Pancreas (tissue), 10 donors: ENCODE measurements at regions not wholly inside any gene's neighbourhood (a gene's known extent, or its start where the extent isn't known, plus 50 kb on each side); places are given as distances from the start of the nearest gene placed in this dataset.

Experiments used
- ATAC-seq, 4 donors: fragments of 200-7000 bp; cut with Tn5 transposase; one replicate each; pipeline versions ENCODE4 v1.8.0 to v1.9.1; 2020; ENCODE audit warnings: mild to moderate bottlenecking in 4 of 4, moderate library complexity in 4 of 4
- DNase-seq, 6 donors: peaks; one replicate each; pipeline ENCODE4 v3.0.0-alpha.2; 2020
- FAIRE-seq: peaks from 2 replicates; lab custom pipeline; 2012; peaks lifted over from hg19 to GRCh38; lab: Jason Lieb, UNC
- H3K27ac ChIP-seq, 4 donors: fragments of 200-600 bp; sonication (generic); 1 replicate in 3 of 4; 2 replicates in 1 of 4; pipeline versions ENCODE4 v1.5.0 to v1.8.0; 2020
- H3K27me3 ChIP-seq, 4 donors: fragments of 200-600 bp; one replicate each; pipeline ENCODE4 v1.8.0; 2021
- H3K36me3 ChIP-seq, 3 donors: fragments of 200-600 bp; sonication (generic) in 1 of 3; one replicate each; pipeline versions ENCODE4 v1.5.0 to v1.8.0; 2020 to 2021
- H3K4me1 ChIP-seq, 3 donors: fragments of 200-600 bp; one replicate each; pipeline ENCODE4 v1.8.0; 2021
- H3K4me3 ChIP-seq, 4 donors: fragments of 200-600 bp; sonication (generic) in 2 of 4; one replicate each; pipeline versions ENCODE4 v1.5.0 to v1.8.0; 2020 to 2021
- H3K9me3 ChIP-seq, 4 donors: fragments of 200-600 bp; one replicate each; pipeline ENCODE4 v1.8.0; 2021
- CTCF ChIP-seq, 4 donors: fragments of 200-600 bp; sonication (generic) in 3 of 4; IDR thresholded peaks; one replicate each; pipeline versions ENCODE4 v1.5.0 to v1.8.0; 2021; ENCODE audit warnings: antibody characterized with exemption in 4 of 4
- WGBS, 2 donors: extraction: QIAGEN DNeasy Blood & Tissue Kit; methylation state at CpG; one replicate each; pipeline ENCODE4 v1.1.7; 2013; 5-methylcytosine and 5-hydroxymethylcytosine counted together
- intact Hi-C, 3 donors: fragments of 100-400 bp; cut with DNase I; formaldehyde crosslinking; loops; one replicate each; pipeline versions ENCODE4 v1.11.1 to v1.14.2; 2022
- donor health status: healthy with polysubstance abuse.
- donor health status: DM: no; HTN: no; CAD: no; lungs with moderate emphysema.
- donor health status: DM: no; HTN: no; CAD: no.
- donor health status: control.
- donor health status: control.
- donor health status: Bipolar disorder and iron deficiency.
- donor health status: DM: yes; HTN: yes; CAD: no.
- donor health status: DM: no; HTN: no; CAD: no.
- donor health status: DM: no; HTN: no; CAD: no.
- donor health status: DM: yes; HTN: yes; CAD: no.

GRCh38 chr12:89947437-89948270 is 239.0 kb upstream of the ATP2B1 start:
- peak overlapping the region in 1 of 4 donors; percentile 39 for H3K27ac ChIP-seq
- DNase-seq, result no peak

GRCh38 chr12:89946518-89947135 is 238.0 kb upstream of the ATP2B1 start:
- DNase-seq (no peak), FAIRE-seq (no peak), ATAC-seq (no peak)
- Histone ChIP-seq H3K4me1 (peaks cover 0 to 13% (median 7%) of the 10 kb centered on the region in 3 donors), H3K9me3 (no peaks in the 10 kb centered on the region), H3K27me3 (no peaks in the 10 kb centered on the region), H3K36me3 (no peaks in the 10 kb centered on the region), H3K27ac (no peak overlapping the region), H3K4me3 (no peak overlapping the region)
- WGBS, 2 donors, result 66 to 70% methylated on average over 6 of the region's 6 CpGs
- no peak for TF ChIP-seq CTCF (IDR thresholded peaks at IDR 0.05)
- intact Hi-C loops, result no loop called here

More at GRCh38 chr12:89947437-89948270, 239.0 kb upstream of the ATP2B1 start:
- TF ChIP-seq CTCF (IDR thresholded peaks at IDR 0.05), result no peak
- H3K4me3 ChIP-seq, result no peak overlapping the region
- FAIRE-seq, result peak; percentile 86
- intact Hi-C loops, result no loop called here
- H3K9me3 ChIP-seq, result no peaks in the 10 kb centered on the region
- H3K4me1 ChIP-seq, result peaks cover 0 to 13% (median 7%) of the 10 kb centered on the region in 3 donors
- WGBS, 2 donors, result 21 to 24% methylated on average over 5 of the region's 5 CpGs
- no peaks in the 10 kb centered on the region for H3K36me3 ChIP-seq
- H3K27me3 ChIP-seq, result no peaks in the 10 kb centered on the region
- ATAC-seq, result peak in 3 of 4 donors; percentile 64 to 86 (median 75)

GRCh38 chr12:89945123-89945522 is 236.5 kb upstream of the ATP2B1 start:
- H3K4me3 ChIP-seq, result no peak overlapping the region
- intact Hi-C loops, result no loop called here
- no peak overlapping the region for H3K27ac ChIP-seq
- DNase-seq (no peak), FAIRE-seq (no peak), ATAC-seq (no peak)
- H3K9me3 ChIP-seq, result no peaks in the 10 kb centered on the region
- TF ChIP-seq CTCF (IDR thresholded peaks at IDR 0.05), result no peak
- H3K4me1 ChIP-seq, result peaks cover 0 to 13% (median 7%) of the 10 kb centered on the region in 3 donors
- H3K27me3 ChIP-seq, result no peaks in the 10 kb centered on the region
- H3K36me3 ChIP-seq, result no peaks in the 10 kb centered on the region

- DNase-seq (no peak), FAIRE-seq (no peak), ATAC-seq (no peak)
- peaks cover 0 to 6% (median 1%) of the 10 kb centered on the region in 3 donors for H3K4me1 ChIP-seq
- no peak overlapping the region for H3K4me3 ChIP-seq
- no peaks in the 10 kb centered on the region for H3K36me3 ChIP-seq
- no peak for TF ChIP-seq CTCF (IDR thresholded peaks at IDR 0.05)
- H3K27me3 ChIP-seq, result no peaks in the 10 kb centered on the region
- no peak overlapping the region for H3K27ac ChIP-seq
- no peaks in the 10 kb centered on the region for H3K9me3 ChIP-seq
- intact Hi-C loops, result no loop called here
These were observed 234.8 kb upstream of the ATP2B1 start for GRCh38 chr12:89943463-89943862.

- H3K4me1 ChIP-seq, result no peaks in the 10 kb centered on the region
- no peaks in the 10 kb centered on the region for H3K27me3 ChIP-seq
- intact Hi-C loops, result no loop called here
- H3K36me3 ChIP-seq, result no peaks in the 10 kb centered on the region
- FAIRE-seq (no peak), ATAC-seq (no peak), DNase-seq (no peak)
- no peaks in the 10 kb centered on the region for H3K9me3 ChIP-seq
- no peak for TF ChIP-seq CTCF (IDR thresholded peaks at IDR 0.05)
- no peak overlapping the region for H3K27ac ChIP-seq
- WGBS, 2 donors, result 96 to 97% methylated on average over 2 of the region's 2 CpGs
- H3K4me3 ChIP-seq, result no peak overlapping the region
These were observed 232.8 kb upstream of the ATP2B1 start for GRCh38 chr12:89941436-89941835.
